HG02981 (cell line): ENCODE measurements at regions not wholly inside any gene's neighbourhood (a gene's known extent, or its start where the extent isn't known, plus 50 kb on each side); places are given as distances from the start of the nearest gene placed in this dataset.
A peak's percentile ranks its signal among the peaks of the same experiment; 100 is the strongest.
"Not testable (repeated sequence)": the region's sequence is repeated elsewhere in the genome, so short reads cannot be mapped to it uniquely, and the experiment has no call there.

Experiments used
- ATAC-seq: cut with Tn5 transposase; IDR thresholded peaks from one replicate; pipeline ENCODE4 v1.9.1; 2021; ENCODE audit warnings: mild to moderate bottlenecking, moderate library complexity; ENCODE audit not compliant: unreplicated experiment

DNA sequence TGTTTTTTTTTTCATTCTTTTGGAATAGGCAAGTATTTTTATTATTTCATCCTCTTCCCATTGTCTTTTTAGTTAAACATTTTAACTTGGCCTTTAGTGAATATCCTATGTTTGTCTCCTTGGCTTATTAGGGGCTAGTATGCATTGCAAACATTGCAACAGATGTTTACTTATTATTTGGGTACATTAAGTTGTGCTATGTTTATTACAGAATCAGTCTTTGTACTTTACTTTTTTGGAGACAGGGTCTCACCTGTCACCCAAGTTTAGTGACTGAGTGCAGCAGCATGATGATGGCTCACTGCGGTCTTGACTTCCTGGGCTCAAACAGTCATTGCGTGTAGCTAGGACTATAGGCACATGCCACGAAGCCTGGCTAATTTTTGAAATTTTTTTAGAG, 51.1 kb upstream of the NUDT6 start:
- no peak for ATAC-seq

GRCh38 chr4:122976111-122976510, 53.7 kb upstream of the NUDT6 start:
- no peak for ATAC-seq

GRCh38 chr4:122977103-122977502, 54.7 kb upstream of the NUDT6 start:
- ATAC-seq, result no peak

- no peak for ATAC-seq
Measured at GRCh38 chr4:122978109-122978508, 55.7 kb upstream of the NUDT6 start.

DNA sequence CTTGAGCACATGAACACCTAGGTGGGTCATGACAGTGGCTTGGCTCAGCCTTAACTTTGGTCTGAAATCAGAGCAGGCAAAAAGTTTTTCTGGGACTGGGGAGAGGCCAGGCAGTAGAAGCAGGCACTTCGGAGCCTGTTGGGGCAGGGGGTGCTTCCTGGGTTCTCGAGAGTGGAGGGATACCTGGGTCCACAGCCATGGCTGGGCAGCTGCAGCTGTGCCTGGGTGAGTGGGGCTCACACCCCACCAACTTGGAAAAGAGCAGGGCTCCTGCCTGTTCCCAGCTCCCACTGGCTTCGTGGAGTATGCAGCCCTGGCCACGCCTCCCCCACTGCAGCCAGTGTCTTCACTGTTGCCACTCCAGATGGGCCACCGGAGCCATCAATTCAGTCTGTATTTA, 56.4 kb upstream of the NUDT6 start:
- ATAC-seq, result no peak

DNA sequence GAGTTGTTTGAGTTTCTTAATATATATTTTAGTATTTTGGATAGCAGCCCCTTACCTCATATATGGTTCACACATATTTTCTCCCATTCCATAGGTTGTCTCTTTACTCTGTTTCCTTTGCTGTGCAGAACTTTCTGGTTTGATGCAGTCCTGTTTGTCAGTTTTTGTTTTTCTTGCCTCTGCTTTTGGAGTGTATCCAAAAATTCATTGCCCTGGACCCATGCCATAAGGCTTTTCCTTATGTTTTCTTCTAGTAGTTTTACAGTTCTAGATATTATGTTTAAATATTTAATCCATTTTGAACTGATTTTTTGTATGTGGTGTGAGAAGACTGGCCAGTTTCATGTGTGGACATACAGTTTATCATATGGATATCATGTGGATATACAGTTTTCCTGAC, 58.5 kb upstream of the NUDT6 start:
- no peak for ATAC-seq

DNA sequence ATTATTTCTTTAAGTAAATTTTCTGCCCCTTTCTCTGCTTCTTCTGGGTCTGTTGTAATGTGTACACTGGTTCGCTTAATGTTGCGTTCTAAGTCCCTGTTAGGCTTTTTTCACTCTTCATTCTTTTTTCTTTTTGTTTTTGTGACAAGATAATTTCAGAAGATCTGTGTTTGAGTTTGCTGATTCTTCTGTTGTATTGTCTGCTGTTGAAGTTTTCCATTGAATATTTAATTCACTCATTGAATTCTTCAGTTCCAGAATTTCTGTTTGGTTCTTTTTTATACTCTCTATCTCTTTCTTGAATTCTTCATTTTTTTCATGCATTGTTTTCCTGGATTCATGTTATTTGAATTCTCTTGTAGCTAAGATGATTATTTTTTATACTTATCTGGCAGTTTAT, 66.3 kb upstream of the NUDT6 start:
- no peak for ATAC-seq

- ATAC-seq, result no peak
Measured at GRCh38 chr4:122990891-122991290, 68.5 kb upstream of the NUDT6 start.

DNA sequence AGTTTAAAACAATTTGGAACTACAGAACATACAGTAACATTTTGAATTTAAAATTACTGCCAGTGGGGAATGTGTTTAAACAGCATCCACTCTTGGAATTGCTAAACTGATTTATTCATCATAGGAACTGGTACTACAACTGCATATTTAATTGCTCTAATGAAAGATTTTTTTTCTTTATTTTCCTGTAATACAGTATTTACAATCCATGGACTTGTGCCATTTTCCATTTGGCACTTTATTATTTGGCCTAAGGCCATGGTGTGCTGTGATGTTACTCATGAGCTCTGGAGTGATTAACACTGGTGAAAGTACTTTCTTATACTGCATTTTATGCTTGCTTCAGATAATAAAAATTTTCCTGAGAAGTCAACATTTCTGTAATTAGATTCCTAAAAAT, 69.7 kb upstream of the NUDT6 start:
- ATAC-seq, result no peak

- ATAC-seq, result no peak
Measured at GRCh38 chr4:122992641-122993040, 70.2 kb upstream of the NUDT6 start.

DNA sequence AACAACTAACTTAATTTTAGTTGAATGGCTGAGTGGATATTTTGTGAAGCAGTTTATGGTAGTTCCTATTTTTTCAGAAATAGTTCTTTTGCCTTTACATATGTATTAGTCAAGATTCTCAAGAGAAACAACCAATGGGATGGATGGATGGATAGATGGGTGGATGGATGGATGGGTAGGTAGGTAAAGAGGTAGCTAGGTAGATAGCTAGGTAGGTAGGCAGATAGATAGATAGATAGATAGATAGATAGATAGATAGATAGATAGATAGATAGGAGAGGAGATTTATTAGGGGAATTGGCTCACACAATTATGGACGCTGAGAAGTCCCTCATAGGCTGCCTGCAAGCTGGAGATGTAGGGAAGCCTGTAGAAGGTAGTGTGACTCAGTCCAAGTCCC, 74.0 kb upstream of the NUDT6 start:
- ATAC-seq, result no peak

GRCh38 chr4:122997463-122998101, 75.2 kb upstream of the NUDT6 start:
- peak; percentile 83 for ATAC-seq

- not testable (repeated sequence) for ATAC-seq
Measured at GRCh38 chr4:123004079-123004478, 81.7 kb upstream of the NUDT6 start.

DNA sequence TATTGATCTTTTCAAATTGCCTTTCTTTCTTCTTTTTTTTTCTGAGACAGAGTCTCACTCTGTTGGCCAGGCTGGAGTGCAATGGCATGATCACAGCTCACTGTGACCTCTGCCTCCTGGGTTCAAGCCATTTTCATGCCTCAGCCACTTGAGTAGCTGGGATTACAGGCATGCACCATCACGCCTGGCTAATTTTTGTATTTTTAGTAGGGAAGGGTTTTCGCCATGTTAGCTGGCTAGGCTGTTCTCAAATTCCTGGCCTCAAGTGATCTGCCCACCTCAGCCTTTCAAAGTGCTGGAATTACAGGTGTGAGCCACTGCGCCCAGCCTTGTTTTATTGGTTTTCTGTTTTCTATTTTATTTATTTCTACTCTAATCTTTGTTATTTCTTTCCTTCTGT, 82.7 kb upstream of the NUDT6 start:
- not testable (repeated sequence) for ATAC-seq

DNA sequence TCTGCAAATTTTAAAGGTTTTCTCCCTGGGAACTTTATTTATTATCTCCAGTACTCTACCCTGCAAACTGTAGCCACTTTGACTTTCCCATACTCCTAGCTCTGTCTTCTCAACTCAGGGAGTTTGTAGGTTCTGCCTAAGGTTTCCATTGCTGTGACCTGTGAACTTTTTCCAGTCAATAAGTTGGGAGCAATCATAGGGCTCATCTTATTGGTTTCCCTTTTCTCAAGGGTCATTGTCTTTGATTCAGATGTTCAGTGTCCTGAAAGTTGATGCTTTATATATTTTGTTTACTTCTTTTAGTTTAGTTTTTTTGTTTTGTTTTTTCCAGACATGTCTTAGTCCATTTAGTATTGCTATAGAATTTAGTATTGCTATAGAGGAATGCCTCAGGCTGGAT, 85.3 kb upstream of the NUDT6 start:
- no peak for ATAC-seq

- ATAC-seq, result not testable (repeated sequence)
Measured at GRCh38 chr4:123012416-123012815, 90.0 kb upstream of the NUDT6 start.

GRCh38 chr4:123014038-123014437, 91.6 kb upstream of the NUDT6 start:
- no peak for ATAC-seq

DNA sequence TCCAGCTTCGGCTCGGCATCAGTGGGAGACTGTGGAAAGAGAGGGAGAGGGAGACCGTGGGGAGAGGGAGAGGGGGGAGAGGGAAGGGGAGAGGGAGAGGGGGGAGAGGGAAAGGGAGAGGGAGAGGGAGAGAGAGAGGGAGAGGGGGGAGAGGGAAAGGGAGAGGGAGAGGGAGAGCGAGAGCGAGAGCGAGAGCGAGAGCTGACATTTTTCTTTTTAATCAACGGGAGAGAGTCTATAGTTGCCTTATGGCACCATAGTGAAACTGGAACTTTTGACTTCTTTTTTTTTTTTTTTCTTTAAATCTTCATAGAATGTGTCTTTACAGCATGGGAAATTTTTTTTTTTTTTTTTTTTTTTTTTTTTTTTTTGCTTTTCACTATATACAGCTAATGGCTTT, 94.7 kb upstream of the NUDT6 start:
- no peak for ATAC-seq

DNA sequence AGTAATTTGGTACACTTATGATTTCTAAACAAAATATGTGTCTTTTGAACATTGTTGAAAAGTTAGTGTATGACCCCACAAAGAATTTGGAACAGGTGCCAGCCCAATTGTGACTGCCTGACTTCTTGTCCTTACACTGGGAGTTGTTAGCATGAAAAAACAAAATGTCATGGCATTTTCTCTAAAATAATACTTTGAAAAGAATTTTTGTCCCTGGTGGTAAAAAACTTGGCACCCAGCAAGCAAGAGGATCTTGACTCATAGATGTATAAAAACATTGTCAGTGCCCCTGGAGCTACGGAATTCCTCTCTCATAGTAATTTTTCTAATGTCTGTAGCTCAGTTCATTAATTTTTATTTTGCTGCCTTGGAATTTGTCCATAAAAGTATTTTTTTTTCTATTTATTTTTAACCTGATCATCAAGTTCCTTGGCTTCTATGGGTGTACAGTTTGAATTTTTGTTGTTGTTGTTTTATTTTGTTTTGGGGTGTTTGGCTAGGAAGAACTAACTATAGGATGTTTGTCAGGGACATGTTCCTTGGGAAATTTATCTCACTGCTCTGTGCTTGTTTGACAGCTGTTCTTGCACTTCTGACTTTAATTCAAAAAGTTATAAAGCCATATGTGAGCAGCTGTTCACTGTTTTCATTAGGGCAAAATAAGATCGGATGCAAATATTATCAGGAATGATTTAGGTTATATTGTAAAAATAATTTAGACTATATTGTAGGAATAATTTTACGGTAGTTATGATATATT, 95.4 kb upstream of the NUDT6 start:
- ATAC-seq, result no peak

GRCh38 chr4:123018396-123018775, 96.0 kb upstream of the NUDT6 start:
- ATAC-seq, result no peak

DNA sequence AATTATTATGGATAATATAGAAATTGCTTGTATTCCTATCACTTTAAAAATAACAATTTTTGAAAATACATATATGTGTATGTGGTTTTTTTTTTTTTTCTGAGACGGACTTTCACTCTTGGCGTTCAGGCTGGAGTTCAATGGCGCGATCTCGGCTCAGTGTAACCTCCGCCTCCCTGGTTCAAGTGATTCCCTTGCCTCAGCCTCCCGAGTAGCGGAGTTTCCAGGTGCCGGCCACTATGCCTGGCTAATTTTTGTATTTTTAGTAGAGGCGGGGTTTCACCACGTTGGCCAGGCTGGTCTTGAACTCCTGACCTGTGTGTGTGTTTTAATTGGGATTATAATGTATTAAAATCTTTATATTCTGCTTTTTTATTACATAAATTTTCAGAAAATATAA, 97.9 kb upstream of the NUDT6 start:
- ATAC-seq, result no peak

DNA sequence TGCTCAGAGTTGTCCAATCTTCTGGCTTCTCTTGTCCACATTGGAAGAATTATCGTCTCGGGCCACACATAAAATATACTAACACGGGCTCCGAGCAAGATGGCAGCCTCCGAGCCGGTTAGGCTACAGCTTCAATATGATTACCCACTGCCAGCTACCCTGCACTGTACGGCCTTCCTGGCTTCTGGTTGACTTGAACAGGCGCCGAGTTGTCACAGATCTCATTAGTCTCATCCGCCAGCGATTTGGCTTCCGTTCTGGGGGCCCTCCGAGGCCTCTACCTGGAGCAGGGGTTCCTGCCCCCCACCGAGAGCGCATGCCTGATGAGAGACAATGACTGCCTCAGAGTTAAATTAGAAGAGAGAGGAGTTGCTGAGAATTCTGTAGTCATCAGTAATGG, 101.2 kb upstream of the NUDT6 start:
- ATAC-seq, result no peak

GRCh38 chr4:123024710-123025109, 102.3 kb upstream of the NUDT6 start:
- ATAC-seq, result no peak
